BJ (cell line): ENCODE measurements at regions not wholly inside any gene's neighbourhood (a gene's known extent, or its start where the extent isn't known, plus 50 kb on each side); places are given as distances from the start of the nearest gene placed in this dataset.

Experiments
- CTCF ChIA-PET: fragments of 350-600 bp; formaldehyde crosslinking; extraction: SDS; loops from one replicate; lab custom pipeline; 2021; ENCODE audit warnings: antibody characterized with exemption, inconsistent platforms; lab: Yijun Ruan, JAX
- POLR2A ChIA-PET: fragments of 300-600 bp; sonication (Branson Sonifier 250); formaldehyde crosslinking; extraction: SDS; loops from one replicate; lab custom pipeline; 2021; ENCODE audit warnings: antibody characterized with exemption; lab: Charles Lee
- DNase-seq: peaks from one replicate; pipeline ENCODE4 v3.0.0-alpha.2; 2011; ENCODE audit warnings: low read depth
- H3K27me3 ChIP-seq: 2 replicates; pipeline ENCODE4 v1.6.0; 2011; ENCODE audit warnings: low read length; ENCODE audit not compliant: control insufficient read depth, insufficient read depth
- H3K36me3 ChIP-seq: 2 replicates; pipeline ENCODE4 v1.5.1; 2011; ENCODE audit warnings: low read length; ENCODE audit not compliant: control insufficient read depth, insufficient read depth
- H3K4me3 ChIP-seq: 2 replicates; pipeline ENCODE4 v1.5.1; 2011; ENCODE audit warnings: low read depth, mild to moderate bottlenecking, control low read depth, low read length
- CTCF ChIP-seq: IDR thresholded peaks from 2 replicates; pipeline ENCODE4 v1.5.1; 2011; ENCODE audit warnings: low read depth, mild to moderate bottlenecking, control low read depth, inconsistent platforms, low read length, moderate library complexity; ENCODE audit not compliant: insufficient read depth

DNA sequence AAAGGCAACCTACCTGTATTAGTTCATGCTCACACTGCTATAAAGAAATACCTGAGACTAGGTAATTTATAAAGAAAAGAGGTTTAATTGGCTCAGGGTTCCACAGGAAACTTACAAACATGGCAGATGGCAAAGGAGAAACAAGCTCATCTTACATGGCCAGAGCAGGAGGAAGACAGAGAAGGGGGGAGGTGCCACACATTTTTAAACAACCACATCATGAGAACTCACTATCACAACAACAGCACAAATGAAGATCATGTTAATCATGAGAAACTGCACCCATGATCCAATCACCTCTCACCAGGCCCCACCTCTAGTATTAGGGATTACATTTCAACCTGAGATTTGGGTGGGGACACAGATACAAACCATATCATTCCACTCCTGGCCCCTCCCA, 90.6 kb upstream of the KCTD3 start:
- Histone ChIP-seq H3K4me3 (no peak overlapping the region), H3K36me3 (no peaks in the 10 kb centered on the region), H3K27me3 (no peaks in the 10 kb centered on the region; the same call in 1 of the 2 replicates)
- POLR2A ChIA-PET = no interaction called here
- no peak for TF ChIP-seq CTCF
- DNase-seq = no peak
- CTCF ChIA-PET = interaction anchor here (0.9 to 1.7 kb wide), 2 partner anchors 18 to 47 kb away, joined by 3 to 4 read pairs; no protein-coding TSS in a partner anchor

GRCh38 chr1:215477632-215478031, 89.5 kb upstream of the KCTD3 start:
- no peak for TF ChIP-seq CTCF
- no peak for DNase-seq
- Histone ChIP-seq H3K36me3 (no peaks in the 10 kb centered on the region), H3K4me3 (no peak overlapping the region), H3K27me3 (no peaks in the 10 kb centered on the region)
- POLR2A ChIA-PET = no interaction called here
- CTCF ChIA-PET = no interaction called here

GRCh38 chr1:215479567-215479966, 87.5 kb upstream of the KCTD3 start:
- Histone ChIP-seq H3K4me3 (no peak overlapping the region), H3K36me3 (no peaks in the 10 kb centered on the region), H3K27me3 (no peaks in the 10 kb centered on the region)
- CTCF ChIA-PET = no interaction called here
- no peak for DNase-seq
- no peak for TF ChIP-seq CTCF
- POLR2A ChIA-PET = no interaction called here

DNA sequence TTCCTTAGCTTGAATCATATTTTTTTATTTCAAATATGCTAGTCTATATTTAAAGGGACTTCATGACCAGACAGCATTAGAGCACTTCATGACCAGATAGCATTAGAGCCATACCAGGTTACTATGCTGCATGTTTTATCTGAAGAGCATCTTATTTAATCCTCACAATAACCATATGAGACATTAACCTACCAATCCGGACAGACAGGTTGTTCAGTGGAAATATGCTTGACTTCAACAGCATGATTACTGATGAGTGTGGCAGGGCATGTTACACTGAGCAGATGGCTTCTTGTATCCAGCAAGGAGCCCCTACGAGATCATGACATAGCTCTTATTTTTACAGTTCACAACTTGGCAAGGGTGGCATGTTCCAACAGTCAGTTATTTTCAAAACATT, 85.0 kb upstream of the KCTD3 start:
- no peak for DNase-seq
- POLR2A ChIA-PET = no interaction called here
- Histone ChIP-seq H3K36me3 (no peaks in the 10 kb centered on the region), H3K4me3 (no peak overlapping the region), H3K27me3 (no peaks in the 10 kb centered on the region)
- TF ChIP-seq CTCF = no peak
- CTCF ChIA-PET = interaction anchor here (0.5 kb wide), 1 partner anchor 1135 kb away, joined by 3 read pairs; no protein-coding TSS in a partner anchor

DNA sequence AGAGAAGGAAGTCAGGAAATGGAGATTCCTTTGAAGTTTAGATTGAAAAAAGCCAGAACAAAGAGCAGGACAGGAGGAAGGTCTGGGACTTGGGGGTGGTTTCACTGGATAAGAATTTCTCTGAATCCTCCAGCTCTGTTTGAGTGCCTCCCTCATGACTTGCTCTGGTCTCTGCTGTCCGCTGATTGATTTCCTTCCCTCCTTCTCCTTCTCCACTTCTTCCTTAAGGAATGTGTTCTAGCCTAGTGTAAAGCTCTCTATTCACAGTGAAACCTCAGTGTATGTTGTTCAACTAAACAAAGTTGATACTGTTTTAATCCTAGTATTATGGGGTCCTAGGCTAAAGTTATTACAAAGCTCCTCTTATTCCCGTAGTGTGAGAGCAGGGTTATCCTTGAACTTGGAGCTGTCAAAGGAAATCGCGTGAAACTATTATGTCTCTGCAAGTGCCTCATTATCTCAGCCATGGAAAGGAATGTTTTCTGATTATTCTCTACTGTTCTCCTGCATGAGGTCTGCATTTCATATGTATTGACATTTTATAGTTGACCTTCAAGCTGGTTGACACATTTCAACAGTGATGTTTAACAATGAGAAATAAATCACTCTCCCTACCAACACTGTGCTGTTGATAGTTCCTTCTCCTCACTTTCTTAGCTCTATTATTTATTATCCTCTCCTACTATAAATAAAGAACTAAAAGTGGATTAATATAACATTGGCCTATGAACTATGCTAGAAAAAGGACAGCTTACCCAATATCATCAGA, 82.7 kb upstream of the KCTD3 start:
- CTCF ChIA-PET = no interaction called here
- Histone ChIP-seq H3K4me3 (no peak overlapping the region), H3K27me3 (no peaks in the 10 kb centered on the region), H3K36me3 (no peaks in the 10 kb centered on the region)
- DNase-seq = no peak
- no peak for TF ChIP-seq CTCF
- POLR2A ChIA-PET = no interaction called here
